ENCODE measurements at regions not wholly inside any gene's neighbourhood (a gene's known extent, or its start where the extent isn't known, plus 50 kb on each side); places are given as distances from the start of the nearest gene placed in this dataset.
A peak's percentile ranks its signal among the peaks of the same experiment; 100 is the strongest.
"Not testable (repeated sequence)": the region's sequence is repeated elsewhere in the genome, so short reads cannot be mapped to it uniquely, and the experiment has no call there.

GRCh38 chr2:228956701-228957474 is 314.2 kb downstream of the PID1 start:
- DNase-seq (ENCODE audit: low spot score) = no peak

- no peak for DNase-seq (ENCODE audit: low spot score)
Measured at GRCh38 chr2:228949831-228950230, 321.3 kb downstream of the PID1 start.

- no peak for DNase-seq (ENCODE audit: low spot score)
Measured at GRCh38 chr2:228945710-228946109, 325.4 kb downstream of the PID1 start.

- no peak for DNase-seq (ENCODE audit: low spot score)
Measured at GRCh38 chr2:228942856-228943255, 328.2 kb downstream of the PID1 start.

GRCh38 chr2:228938629-228939028 is 332.5 kb downstream of the PID1 start:
- DNase-seq (ENCODE audit: low spot score) = peak; percentile 16

GRCh38 chr2:228927028-228928010 is 343.8 kb downstream of the PID1 start:
- no peak for DNase-seq (ENCODE audit: low spot score)

- DNase-seq (ENCODE audit: low spot score) = no peak
Measured at GRCh38 chr2:228919808-228920207, 351.3 kb downstream of the PID1 start.

GRCh38 chr2:228917220-228917619 is 353.9 kb downstream of the PID1 start:
- no peak for DNase-seq (ENCODE audit: low spot score)

- DNase-seq (ENCODE audit: low spot score) = no peak
Measured at GRCh38 chr2:228916416-228917090, 354.5 kb downstream of the PID1 start.

- no peak for DNase-seq (ENCODE audit: low spot score)
Measured at GRCh38 chr2:228913176-228913575, 357.9 kb downstream of the PID1 start.

- DNase-seq (ENCODE audit: low spot score) = not testable (repeated sequence)
Measured at GRCh38 chr2:228910872-228911271, 360.2 kb downstream of the PID1 start.

- DNase-seq (ENCODE audit: low spot score) = no peak
Measured at GRCh38 chr2:228902176-228902575, 368.9 kb downstream of the PID1 start.

- DNase-seq (ENCODE audit: low spot score) = no peak
Measured at GRCh38 chr2:228901531-228901930, 369.6 kb downstream of the PID1 start.

GRCh38 chr2:228878138-228878537 is 392.9 kb downstream of the PID1 start:
- DNase-seq (ENCODE audit: low spot score) = no peak

- no peak for DNase-seq (ENCODE audit: low spot score)
Measured at GRCh38 chr2:228876276-228876675, 394.8 kb downstream of the PID1 start.

GRCh38 chr2:228875152-228875900 is 395.8 kb downstream of the PID1 start:
- peak; percentile 16 for DNase-seq (ENCODE audit: low spot score)

- no peak for DNase-seq (ENCODE audit: low spot score)
Measured at GRCh38 chr2:228871012-228871411, 400.1 kb downstream of the PID1 start.

- no peak for DNase-seq (ENCODE audit: low spot score)
Measured at GRCh38 chr2:228869636-228870264, 401.3 kb downstream of the PID1 start.

GRCh38 chr2:228867406-228867805 is 403.7 kb downstream of the PID1 start:
- DNase-seq (ENCODE audit: low spot score) = no peak

- no peak for DNase-seq (ENCODE audit: low spot score)
Measured at GRCh38 chr2:228866781-228867180, 404.3 kb downstream of the PID1 start.

- no peak for DNase-seq (ENCODE audit: low spot score)
Measured at GRCh38 chr2:228866044-228866443, 405.0 kb downstream of the PID1 start.

Measured in H4 (cell line).